ENCODE measurements at regions not wholly inside any gene's neighbourhood (a gene's known extent, or its start where the extent isn't known, plus 50 kb on each side); places are given as distances from the start of the nearest gene placed in this dataset.

DNA sequence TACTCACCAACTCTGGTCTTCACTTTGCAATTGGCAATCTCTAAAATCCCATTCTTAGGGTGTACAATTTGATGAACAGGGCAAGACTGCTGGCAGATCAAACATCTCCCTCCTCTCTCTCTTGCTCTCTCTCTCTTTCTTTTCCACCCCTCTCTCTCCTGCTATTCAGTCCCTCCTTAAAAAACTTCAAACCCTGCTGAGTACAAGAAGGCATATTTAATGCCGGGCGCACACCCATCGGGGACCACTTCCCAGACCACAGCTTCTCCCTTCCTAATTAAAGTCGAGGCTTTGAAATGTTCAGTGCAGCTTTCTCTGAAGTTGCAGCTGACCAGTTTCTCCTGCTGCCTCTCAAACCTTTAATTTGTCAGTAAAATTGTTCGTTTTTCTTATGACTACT is 185.4 kb upstream of the CDH11 start:
- no peak for DNase-seq (ENCODE audit: low read depth in 4 of 4, low spot score in 1 of 4)

DNA sequence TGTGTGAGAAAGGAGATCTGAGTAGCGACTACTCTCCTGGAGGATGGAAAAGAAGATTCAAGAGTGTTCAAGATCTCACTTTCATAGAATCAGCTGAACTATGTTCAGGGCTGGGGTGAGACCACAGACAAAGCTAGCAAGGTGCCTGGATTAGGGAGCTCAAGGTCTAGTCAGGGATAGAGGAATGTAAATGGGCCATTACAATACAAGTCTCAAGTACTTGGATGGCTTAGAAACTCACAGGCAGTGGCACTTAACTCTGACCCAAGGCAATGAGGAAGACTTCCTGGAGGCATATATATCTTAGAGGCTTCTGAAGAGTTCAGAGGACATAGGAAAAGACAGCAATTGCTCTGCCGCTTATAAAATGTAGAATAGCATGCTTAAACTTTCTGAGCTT is 184.9 kb upstream of the CDH11 start:
- no peak for DNase-seq (ENCODE audit: low read depth in 4 of 4, low spot score in 1 of 4)

DNA sequence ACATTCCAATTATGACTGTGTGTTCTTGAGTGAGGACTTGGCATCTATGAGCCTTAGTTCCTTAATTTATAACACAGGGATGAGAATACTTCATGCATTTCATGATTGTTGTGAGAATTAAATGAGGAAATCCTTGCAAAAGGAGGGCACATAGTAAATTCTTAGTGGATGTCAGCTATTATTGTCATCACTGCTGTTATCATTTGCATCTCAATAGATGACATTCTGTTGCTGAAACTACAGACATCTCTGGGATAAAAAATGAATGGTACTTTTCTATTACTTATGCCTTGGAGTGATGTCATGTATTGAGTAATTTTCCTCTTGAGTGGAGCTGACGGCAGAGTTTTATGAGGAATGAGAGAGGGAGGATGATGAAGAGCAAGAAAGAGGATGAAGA is 184.4 kb upstream of the CDH11 start:
- DNase-seq (ENCODE audit: low read depth in 4 of 4, low spot score in 1 of 4) = no peak

DNA sequence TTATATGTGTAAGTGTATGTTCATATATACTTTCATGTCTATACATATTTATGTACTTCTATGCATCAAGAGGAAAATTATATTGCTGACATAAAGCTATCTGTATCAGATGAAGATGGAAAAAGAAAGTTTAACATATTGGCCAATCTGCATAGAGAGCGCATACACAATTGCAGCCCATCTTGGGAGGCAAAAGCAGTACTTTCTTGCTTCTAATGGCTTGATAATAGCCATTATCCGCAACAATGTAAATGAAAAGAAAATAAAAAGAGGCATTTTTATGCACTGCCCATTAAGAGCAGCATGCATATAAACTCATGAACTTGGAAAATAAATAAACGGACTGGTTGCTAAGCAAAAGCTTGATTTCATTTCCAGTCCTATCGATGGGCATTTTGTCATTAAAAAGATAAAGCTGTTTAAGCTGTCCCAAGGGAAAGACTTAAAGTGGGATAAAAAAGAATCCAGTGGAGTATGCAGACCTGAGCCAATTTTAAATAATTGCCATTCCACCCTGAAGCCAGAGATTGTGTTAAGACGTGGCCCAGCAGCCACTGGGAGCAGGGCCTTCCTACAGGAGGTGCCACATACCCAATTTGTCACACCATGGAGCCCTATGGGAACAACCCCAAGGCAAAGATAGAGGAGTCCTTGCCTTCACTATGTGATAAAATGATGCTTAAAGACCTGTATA is 183.6 kb upstream of the CDH11 start:
- DNase-seq (ENCODE audit: low read depth in 4 of 4, low spot score in 1 of 4) = no peak

DNA sequence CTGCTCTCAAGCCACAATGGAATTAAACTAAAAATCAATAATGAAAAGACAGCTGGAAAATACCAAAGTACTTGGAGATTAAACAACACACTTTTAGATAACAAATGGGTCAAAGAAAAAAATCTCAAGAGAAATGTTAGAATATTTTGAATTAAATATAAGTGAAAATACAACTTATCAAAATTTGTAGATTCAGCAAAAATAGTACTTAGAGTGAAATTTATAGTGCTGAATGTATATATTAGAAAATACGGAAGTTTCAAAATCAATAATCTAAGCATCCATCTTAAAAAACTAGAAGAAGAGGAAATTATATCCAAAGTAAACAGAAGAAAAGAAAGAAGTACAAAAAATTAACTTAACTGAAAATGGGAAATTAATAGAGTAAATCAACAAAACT is 179.2 kb upstream of the CDH11 start:
- no peak for DNase-seq (ENCODE audit: low read depth in 4 of 4, low spot score in 1 of 4)

DNA sequence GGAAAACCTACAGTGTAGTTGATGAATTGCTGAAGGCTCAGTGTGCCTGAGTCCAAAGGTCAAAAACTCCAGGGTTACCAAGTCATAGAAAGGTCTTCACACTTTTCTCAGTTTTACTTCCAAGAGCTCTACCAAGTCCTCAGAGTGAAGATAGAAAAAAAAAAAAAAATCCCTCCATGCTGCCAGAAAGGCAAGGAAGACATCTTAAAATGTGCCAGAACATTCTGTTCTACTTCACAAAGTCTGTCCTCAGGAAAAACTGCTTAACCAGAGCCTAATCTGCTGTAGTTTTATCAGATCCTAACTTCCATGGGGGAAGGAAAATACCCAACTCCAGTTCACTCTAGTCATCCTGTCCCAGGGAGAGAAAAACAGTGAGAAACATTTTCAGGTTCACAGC is 175.6 kb upstream of the CDH11 start:
- no peak for DNase-seq (ENCODE audit: low read depth in 4 of 4, low spot score in 1 of 4)

DNA sequence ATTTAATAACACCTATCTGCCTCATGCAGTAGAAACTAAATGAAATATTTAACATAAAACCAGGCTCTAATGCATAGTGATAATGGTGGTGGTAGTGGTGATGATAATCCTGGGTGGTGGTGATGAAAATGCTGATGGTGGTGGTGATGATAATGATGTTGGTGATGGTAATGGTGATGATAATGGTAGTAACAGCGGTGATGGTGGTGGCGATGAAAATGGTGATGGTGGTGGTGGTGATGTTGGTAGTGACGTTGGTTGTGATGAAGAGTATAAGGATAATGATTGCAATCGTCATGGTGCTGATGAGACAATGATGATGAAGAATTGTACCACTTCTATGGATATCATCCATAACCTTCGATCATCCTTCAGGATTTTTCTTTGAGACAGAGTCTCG is 173.7 kb upstream of the CDH11 start:
- DNase-seq (ENCODE audit: low read depth in 4 of 4, low spot score in 1 of 4) = no peak

DNA sequence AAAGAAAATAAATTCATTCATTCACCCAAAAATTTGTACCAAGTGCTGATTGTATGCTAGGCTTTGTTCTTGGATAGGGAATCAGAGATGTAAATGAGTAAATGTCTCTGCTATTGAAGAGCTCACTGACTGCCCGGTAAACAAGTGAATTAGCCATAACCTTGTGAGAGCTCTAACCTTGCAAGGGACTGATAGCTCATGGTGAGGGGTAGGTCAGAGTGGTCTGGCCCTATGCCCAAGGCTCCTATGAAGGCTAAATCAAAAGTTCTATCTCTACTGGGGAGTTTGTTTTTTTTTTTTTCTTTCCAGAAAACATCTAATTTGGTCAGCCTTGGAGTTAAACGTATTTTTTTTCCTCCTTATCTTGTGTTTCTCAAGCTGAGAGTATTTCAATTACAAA is 172.8 kb upstream of the CDH11 start:
- DNase-seq (ENCODE audit: low read depth in 4 of 4, low spot score in 1 of 4) = no peak

DNA sequence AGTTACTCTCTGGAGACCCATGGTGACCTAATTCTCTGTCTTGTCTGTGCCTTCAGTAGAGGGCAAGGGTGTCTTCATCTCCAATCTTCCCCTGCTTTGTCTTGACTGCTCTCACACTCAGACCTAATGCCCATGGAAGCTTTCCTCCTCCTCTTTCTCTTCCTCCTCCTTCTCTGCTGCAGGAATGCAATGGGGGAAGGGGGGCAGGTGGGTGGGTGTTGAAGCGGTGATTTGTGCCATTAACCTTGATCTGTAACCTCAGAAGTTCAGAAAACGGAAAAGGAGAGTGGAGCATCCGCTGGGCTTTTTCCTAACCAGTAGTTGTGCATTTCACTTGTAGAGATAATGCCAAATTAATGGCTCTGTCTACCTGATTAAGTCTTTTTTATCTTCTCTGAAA is 172.3 kb upstream of the CDH11 start:
- DNase-seq (ENCODE audit: low read depth in 4 of 4, low spot score in 1 of 4) = no peak

DNA sequence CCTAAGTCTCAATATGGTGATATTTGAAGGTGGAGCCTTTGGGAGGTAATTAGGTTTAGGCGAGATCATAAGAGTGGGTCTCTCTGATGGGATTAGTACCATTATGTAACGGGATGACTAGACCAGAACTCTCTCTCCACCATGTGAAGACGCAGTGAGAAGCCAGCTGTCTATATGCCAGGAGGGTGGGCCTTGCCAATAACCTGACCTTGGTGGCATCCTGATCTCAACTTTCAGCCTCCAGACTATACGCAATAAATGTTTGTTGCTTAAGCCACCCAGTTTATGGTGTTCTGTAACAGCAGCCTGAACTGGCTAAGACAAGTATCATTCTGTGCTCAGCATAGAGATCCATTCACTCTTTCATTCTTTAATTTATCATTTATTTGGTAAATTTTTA is 167.2 kb upstream of the CDH11 start:
- no peak for DNase-seq (ENCODE audit: low read depth in 4 of 4, low spot score in 1 of 4)

DNA sequence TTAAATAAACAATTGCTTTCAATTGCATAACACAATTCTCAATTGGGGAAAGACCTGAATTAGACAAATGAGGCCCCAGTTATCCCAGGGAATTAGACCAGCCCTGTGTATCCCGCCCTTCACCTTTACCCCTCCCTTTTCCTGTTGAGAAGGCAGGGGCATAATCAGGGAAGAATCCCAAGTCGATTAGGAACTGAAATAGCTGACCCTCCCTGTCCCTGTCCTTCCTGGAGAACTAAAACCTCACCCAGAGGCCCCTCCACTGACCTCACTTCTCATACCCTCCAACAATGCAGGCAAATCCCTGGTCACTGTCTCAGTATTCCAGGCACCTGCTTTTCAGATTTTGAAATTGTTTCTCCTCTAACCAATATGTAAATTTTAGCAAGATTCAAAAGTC is 165.4 kb upstream of the CDH11 start:
- DNase-seq (ENCODE audit: low read depth in 4 of 4, low spot score in 1 of 4) = no peak

DNA sequence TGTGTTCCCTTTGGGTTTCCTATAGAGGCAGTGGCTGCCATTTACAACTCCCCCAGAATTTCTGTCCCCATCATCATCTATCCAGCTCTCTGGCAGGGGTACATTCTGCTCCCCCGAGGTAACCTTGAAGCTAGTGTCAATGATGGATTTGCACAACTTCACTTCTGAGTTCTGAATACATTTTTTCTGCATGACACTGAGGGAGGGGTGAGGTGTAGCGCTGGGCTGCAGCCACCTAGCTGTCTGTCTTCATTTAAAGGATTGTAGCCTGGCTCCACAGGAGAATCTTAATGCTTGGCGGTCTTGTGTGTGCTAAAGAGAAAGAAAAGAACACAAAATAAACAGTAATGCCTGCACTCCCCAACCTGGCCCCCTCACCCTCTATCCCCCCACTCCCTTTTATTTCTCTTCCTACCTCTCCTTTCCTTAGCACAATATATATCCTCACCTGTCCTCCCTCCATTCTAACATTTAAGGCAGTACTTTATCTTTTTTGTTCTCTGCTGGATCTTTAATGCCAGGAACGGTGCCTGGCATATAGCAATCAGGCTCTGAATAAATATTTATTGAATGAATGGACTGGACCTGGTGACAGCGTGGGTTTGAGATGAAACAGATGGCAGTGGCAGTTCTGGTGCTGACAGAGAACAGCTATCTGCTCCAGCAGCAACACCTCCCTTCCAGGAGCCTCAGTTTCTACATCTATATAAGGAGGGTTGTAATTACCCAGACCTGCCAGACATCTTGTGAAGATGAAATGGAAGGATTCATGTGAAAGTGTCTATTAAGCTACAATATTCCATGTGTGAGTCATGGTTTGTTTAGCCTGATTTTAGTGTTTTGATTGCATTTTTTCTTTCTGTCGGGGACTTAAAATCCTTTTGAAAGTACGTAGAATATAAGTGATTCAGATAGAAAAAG is 163.5 kb upstream of the CDH11 start:
- no peak for DNase-seq (ENCODE audit: low read depth in 4 of 4, low spot score in 1 of 4)

DNA sequence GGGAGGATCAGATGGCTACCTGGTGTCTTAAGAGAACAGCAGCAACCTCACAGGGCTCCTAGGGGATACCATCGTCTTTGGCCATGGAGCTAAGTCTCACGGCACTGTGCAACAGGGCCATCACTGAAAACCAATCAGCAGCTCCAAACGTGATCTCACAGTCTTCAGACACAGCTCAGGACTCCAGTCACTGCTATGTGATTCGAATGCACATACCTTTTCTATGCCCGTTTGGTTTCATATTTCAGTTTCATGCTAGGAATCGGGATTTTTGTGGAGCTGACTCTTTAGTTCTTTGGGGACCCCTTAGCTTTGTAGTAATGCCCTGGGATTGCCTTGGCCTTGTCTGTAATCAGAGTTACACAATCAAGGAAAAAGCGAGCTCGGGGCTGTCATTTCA is 162.8 kb upstream of the CDH11 start:
- DNase-seq (ENCODE audit: low read depth in 4 of 4, low spot score in 1 of 4) = no peak

DNA sequence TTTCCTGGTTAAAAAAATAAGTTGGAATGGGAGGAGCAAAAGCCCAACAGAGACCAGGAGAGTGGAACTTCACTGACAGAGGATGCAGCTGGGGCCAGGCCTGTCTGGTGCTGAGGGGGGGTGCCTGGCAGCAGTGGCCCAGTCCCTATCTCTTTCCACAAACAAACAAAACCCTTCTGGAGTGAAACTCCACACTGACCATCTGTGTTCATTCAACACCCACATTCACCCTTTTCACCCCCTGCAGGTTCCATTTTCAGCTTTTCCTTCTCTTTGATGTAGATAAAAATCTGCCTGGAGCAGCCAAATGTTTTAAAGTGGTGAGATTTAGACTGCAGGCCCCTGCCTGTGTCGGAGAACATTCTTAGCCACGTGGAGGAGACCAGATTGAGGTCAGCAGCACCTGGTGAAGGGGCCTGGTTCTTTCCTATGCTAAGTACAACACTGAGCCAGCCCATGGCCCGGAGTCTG is 161.4 kb upstream of the CDH11 start:
- no peak for DNase-seq (ENCODE audit: low read depth in 4 of 4, low spot score in 1 of 4)

DNA sequence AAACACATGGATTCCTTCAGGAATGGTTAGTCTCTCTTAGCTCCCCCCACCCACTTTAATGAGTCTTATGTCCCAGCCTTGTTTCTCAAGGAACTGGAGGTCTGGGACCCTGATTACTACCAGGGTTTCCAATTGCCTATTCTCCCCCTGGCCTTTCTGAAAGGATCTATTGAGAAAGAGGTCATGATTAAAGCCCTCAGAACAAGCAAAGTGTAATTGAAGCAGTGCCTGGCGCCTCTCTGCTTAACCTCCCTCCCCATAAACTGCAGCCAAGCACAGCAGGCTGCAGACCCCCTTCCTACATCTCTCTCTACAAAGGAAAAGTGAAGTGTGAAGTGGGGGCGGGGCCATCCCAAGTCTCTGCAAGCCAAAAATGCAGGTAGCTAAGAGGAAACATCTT is 159.7 kb upstream of the CDH11 start:
- DNase-seq (ENCODE audit: low read depth in 4 of 4, low spot score in 1 of 4) = no peak

DNA sequence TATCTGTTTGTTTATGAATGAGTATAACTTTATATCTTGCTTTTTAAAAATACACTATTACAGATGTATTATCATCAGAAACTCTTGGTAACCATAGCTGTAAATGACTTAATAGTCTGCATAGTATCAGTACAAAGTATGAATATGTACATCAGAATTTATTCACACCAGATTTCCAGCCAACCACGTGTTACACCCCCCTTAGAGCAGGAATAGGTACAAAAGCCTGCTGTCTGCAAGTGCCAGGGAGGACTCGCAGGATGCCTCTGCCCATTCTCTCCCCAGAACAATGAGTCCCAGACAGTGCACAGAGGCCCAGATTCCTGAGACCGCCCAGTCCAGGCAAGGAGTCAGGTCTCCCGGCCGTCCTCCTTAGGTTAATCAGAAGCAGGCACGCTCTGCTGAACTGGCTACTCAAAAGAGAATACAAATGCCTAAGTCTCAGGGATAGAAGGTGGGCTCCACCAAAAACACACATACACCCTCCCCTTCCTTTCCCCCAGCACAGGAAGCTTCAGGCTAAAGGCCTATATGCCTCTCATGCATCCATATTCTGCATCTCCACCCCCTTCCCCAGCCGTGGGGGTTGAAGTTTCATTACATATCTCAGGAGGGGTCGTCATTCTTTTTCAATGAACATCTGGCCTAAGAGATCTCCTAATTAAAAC is 159.1 kb upstream of the CDH11 start:
- DNase-seq (ENCODE audit: low read depth in 4 of 4, low spot score in 1 of 4) = no peak

DNA sequence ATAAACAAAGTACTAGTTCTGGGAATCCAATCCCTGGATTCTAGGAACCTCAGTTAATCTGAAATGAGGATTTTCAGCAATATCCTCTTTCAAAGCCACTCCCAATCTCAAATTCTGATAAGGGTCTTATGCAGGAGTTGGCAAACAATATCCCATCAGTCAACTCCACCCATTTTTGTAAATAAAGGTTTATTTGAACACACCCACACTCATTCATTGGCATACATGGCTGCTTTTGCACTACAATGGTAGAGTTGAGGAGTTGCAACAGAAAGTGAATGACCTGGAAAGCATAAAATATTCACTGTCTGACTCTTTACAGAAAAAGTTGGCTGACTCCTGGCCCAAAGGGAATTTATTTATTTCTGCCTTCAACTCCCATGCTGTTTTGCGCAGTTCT is 157.7 kb upstream of the CDH11 start:
- DNase-seq (ENCODE audit: low read depth in 4 of 4, low spot score in 1 of 4) = no peak

DNA sequence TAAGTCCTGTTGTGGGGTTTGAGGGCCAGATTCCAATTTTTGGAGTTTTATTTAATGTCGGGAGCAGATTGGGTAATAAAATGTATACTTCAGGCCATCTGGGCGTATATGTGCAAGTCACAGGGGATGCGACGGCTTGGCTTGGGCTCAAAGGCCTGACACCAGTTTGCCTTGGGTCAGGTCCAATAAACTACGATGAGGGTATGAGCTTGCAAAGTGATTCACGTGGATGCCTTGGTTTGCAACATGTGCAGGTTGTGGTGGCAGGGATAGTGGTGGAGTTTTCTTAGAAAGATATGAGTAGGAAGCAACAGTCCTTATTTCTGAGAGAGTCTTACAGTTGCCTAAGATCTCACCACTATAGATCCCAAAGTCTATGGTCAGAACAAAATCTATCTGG is 157.0 kb upstream of the CDH11 start:
- no peak for DNase-seq (ENCODE audit: low read depth in 4 of 4, low spot score in 1 of 4)

DNA sequence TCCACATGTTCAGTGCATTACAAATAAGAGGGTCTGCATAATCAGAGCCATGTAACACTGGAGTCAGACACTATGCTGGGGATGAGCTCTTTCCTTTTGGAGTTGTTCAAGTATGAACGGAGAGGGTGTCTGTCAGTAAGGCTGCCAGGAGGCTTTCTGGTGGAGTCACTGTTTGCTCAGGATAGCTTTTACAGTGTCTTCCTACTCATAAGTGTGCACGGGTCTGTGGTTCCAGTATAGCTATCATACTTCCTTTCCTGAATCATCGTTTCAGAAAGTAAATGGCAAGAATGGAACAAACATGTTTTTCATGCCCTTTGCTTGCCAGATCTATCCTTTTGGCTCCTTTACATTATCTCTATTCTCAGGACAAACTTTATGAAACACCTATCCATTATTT is 152.7 kb upstream of the CDH11 start:
- DNase-seq (ENCODE audit: low read depth in 4 of 4, low spot score in 1 of 4) = no peak

DNA sequence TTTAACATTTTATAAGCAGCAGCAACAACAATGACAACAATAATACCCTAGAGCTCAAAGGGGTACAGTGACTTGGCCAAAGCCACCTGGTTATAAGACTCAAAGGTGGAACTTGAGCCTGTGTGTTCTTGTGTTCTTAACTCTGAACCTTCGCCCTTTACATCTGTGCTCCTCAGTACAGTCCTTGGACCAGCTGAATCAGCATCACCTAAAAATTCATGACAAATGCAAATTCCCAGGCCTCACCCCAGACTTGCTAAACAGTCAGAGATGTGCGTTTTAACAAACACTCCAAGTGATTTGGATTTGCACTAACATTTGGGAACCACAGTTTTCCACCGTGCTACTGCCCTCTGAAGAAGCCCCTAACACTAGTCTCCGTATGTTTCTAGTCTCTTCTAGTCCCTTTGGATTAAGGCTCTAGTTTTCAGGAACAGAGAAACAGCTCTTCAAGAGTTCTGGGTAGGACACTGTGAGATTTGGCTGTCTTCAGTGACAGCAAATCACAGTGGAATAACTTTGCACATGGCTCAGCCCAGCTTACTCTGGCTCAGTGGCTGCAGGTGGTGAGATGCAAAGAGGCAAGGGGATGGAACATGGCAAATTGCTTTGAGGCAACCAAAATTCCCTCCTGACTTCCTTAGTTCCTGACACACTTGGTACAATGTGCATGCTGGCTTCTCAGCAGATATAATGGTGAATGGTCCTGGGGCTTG is 151.0 kb upstream of the CDH11 start:
- DNase-seq (ENCODE audit: low read depth in 4 of 4, low spot score in 1 of 4) = no peak

DNA sequence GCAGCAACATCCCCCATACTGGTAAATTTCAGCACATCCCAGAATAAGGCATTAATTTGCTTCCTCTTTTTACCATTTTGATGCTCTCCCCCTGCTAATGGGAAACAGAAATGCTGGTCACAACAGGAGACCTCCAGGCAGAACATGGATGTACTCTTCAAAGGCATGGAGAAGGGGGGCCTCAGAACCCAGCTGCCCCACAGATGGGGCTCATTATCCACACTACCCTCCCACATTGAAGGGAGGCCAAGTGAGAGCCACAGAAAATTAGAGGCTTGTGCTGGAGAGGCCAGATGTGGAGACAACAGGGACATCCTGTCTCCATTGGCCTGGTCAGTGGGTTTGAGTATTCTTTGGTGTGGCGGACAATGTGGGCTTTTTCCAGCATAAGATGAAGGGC is 150.1 kb upstream of the CDH11 start:
- no peak for DNase-seq (ENCODE audit: low read depth in 4 of 4, low spot score in 1 of 4)
